ENCODE measurements at regions not wholly inside any gene's neighbourhood (a gene's known extent, or its start where the extent isn't known, plus 50 kb on each side); places are given as distances from the start of the nearest gene placed in this dataset.
"Not testable (repeated sequence)": the region's sequence is repeated elsewhere in the genome, so short reads cannot be mapped to it uniquely, and the experiment has no call there.

GRCh38 chr9:115882911-115883310 lies 270.7 kb upstream of the PAPPA start:
- H3K4me3 ChIP-seq (ENCODE audit: low read depth in 1 of 2, low read length in 2 of 2) = no peak overlapping the region

GRCh38 chr9:115883467-115884329 lies 269.9 kb upstream of the PAPPA start:
- H3K4me1 ChIP-seq (ENCODE audit: control insufficient read depth in 2 of 2, insufficient read depth in 2 of 2, low read length in 1 of 2) = peaks cover 2 to 6% of the 10 kb centered on the region in 2 donors
- 36 to 42% methylated on average over 5 of the region's 5 CpGs for WGBS, 2 donors
- H3K27me3 ChIP-seq (ENCODE audit: control insufficient read depth in 1 of 2, insufficient read depth in 2 of 2, low read length in 2 of 2) = no peaks in the 10 kb centered on the region
- no peak overlapping the region for H3K4me3 ChIP-seq (ENCODE audit: low read depth in 1 of 2, low read length in 2 of 2)
- no peaks in the 10 kb centered on the region for H3K9me3 ChIP-seq (ENCODE audit: control insufficient read depth in 2 of 2, insufficient read depth in 1 of 2, low read depth in 1 of 2, low read length in 1 of 2)
- H3K36me3 ChIP-seq (ENCODE audit: control insufficient read depth in 2 of 2, insufficient read depth in 2 of 2, low read length in 1 of 2) = no peaks in the 10 kb centered on the region
- no peak overlapping the region for H3K27ac ChIP-seq (ENCODE audit: low read depth in 2 of 2, low read length in 1 of 2)

More at GRCh38 chr9:115882911-115883310, 270.7 kb upstream of the PAPPA start:
- Histone ChIP-seq H3K9me3 (ENCODE audit: control insufficient read depth in 2 of 2, insufficient read depth in 1 of 2, low read depth in 1 of 2, low read length in 1 of 2) (no peaks in the 10 kb centered on the region), H3K36me3 (ENCODE audit: control insufficient read depth in 2 of 2, insufficient read depth in 2 of 2, low read length in 1 of 2) (no peaks in the 10 kb centered on the region), H3K27me3 (ENCODE audit: control insufficient read depth in 1 of 2, insufficient read depth in 2 of 2, low read length in 2 of 2) (no peaks in the 10 kb centered on the region), H3K4me1 (ENCODE audit: control insufficient read depth in 2 of 2, insufficient read depth in 2 of 2, low read length in 1 of 2) (peaks cover 2 to 10% of the 10 kb centered on the region in 2 donors), H3K27ac (ENCODE audit: low read depth in 2 of 2, low read length in 1 of 2) (no peak overlapping the region)

GRCh38 chr9:115884846-115885245 lies 268.7 kb upstream of the PAPPA start:
- Histone ChIP-seq H3K4me3 (ENCODE audit: low read depth in 1 of 2, low read length in 2 of 2) (no peak overlapping the region), H3K27me3 (ENCODE audit: control insufficient read depth in 1 of 2, insufficient read depth in 2 of 2, low read length in 2 of 2) (no peaks in the 10 kb centered on the region), H3K4me1 (ENCODE audit: control insufficient read depth in 2 of 2, insufficient read depth in 2 of 2, low read length in 1 of 2) (peaks cover 0 to 2% of the 10 kb centered on the region in 2 donors), H3K9me3 (ENCODE audit: control insufficient read depth in 2 of 2, insufficient read depth in 1 of 2, low read depth in 1 of 2, low read length in 1 of 2) (no peaks in the 10 kb centered on the region), H3K36me3 (ENCODE audit: control insufficient read depth in 2 of 2, insufficient read depth in 2 of 2, low read length in 1 of 2) (no peaks in the 10 kb centered on the region), H3K27ac (ENCODE audit: low read depth in 2 of 2, low read length in 1 of 2) (no peak overlapping the region)
- 52 to 63% methylated on average over 2 of the region's 2 CpGs for WGBS, 2 donors

- Histone ChIP-seq H3K4me1 (ENCODE audit: control insufficient read depth in 2 of 2, insufficient read depth in 2 of 2, low read length in 1 of 2) (no peaks in the 10 kb centered on the region), H3K4me3 (ENCODE audit: low read depth in 1 of 2, low read length in 2 of 2) (no peak overlapping the region), H3K27me3 (ENCODE audit: control insufficient read depth in 1 of 2, insufficient read depth in 2 of 2, low read length in 2 of 2) (no peaks in the 10 kb centered on the region), H3K9me3 (ENCODE audit: control insufficient read depth in 2 of 2, insufficient read depth in 1 of 2, low read depth in 1 of 2, low read length in 1 of 2) (no peaks in the 10 kb centered on the region), H3K27ac (ENCODE audit: low read depth in 2 of 2, low read length in 1 of 2) (no peak overlapping the region), H3K36me3 (ENCODE audit: control insufficient read depth in 2 of 2, insufficient read depth in 2 of 2, low read length in 1 of 2) (no peaks in the 10 kb centered on the region)
- 74 to 77% methylated on average over 5 of the region's 5 CpGs for WGBS, 2 donors
Observed at GRCh38 chr9:115888131-115888530, 265.5 kb upstream of the PAPPA start.

- Histone ChIP-seq H3K4me3 (ENCODE audit: low read depth in 1 of 2, low read length in 2 of 2) (no peak overlapping the region), H3K27me3 (ENCODE audit: control insufficient read depth in 1 of 2, insufficient read depth in 2 of 2, low read length in 2 of 2) (no peaks in the 10 kb centered on the region)
- 27 to 47% methylated on average over 2 of the region's 2 CpGs for WGBS, 2 donors
Observed at GRCh38 chr9:115891929-115892328, 261.7 kb upstream of the PAPPA start.

GRCh38 chr9:115898478-115898877 lies 255.1 kb upstream of the PAPPA start:
- not testable (repeated sequence) for H3K27ac ChIP-seq (ENCODE audit: low read depth in 2 of 2, low read length in 1 of 2); H3K27me3 ChIP-seq (ENCODE audit: control insufficient read depth in 1 of 2, insufficient read depth in 2 of 2, low read length in 2 of 2); H3K4me3 ChIP-seq (ENCODE audit: low read depth in 1 of 2, low read length in 2 of 2); H3K36me3 ChIP-seq (ENCODE audit: control insufficient read depth in 2 of 2, insufficient read depth in 2 of 2, low read length in 1 of 2); H3K9me3 ChIP-seq (ENCODE audit: control insufficient read depth in 2 of 2, insufficient read depth in 1 of 2, low read depth in 1 of 2, low read length in 1 of 2); H3K4me1 ChIP-seq (ENCODE audit: control insufficient read depth in 2 of 2, insufficient read depth in 2 of 2, low read length in 1 of 2)
- WGBS, 2 donors = 35 to 76% methylated on average over 2 of the region's 2 CpGs

More at GRCh38 chr9:115891929-115892328, 261.7 kb upstream of the PAPPA start:
- no peaks in the 10 kb centered on the region for H3K9me3 ChIP-seq (ENCODE audit: control insufficient read depth in 2 of 2, insufficient read depth in 1 of 2, low read depth in 1 of 2, low read length in 1 of 2)
- no peak overlapping the region for H3K27ac ChIP-seq (ENCODE audit: low read depth in 2 of 2, low read length in 1 of 2)
- no peaks in the 10 kb centered on the region for H3K36me3 ChIP-seq (ENCODE audit: control insufficient read depth in 2 of 2, insufficient read depth in 2 of 2, low read length in 1 of 2)
- no peaks in the 10 kb centered on the region for H3K4me1 ChIP-seq (ENCODE audit: control insufficient read depth in 2 of 2, insufficient read depth in 2 of 2, low read length in 1 of 2)

- Histone ChIP-seq H3K4me3 (ENCODE audit: low read depth in 1 of 2, low read length in 2 of 2) (no peak overlapping the region), H3K27me3 (ENCODE audit: control insufficient read depth in 1 of 2, insufficient read depth in 2 of 2, low read length in 2 of 2) (no peaks in the 10 kb centered on the region), H3K4me1 (ENCODE audit: control insufficient read depth in 2 of 2, insufficient read depth in 2 of 2, low read length in 1 of 2) (no peaks in the 10 kb centered on the region), H3K9me3 (ENCODE audit: control insufficient read depth in 2 of 2, insufficient read depth in 1 of 2, low read depth in 1 of 2, low read length in 1 of 2) (no peaks in the 10 kb centered on the region), H3K27ac (ENCODE audit: low read depth in 2 of 2, low read length in 1 of 2) (no peak overlapping the region), H3K36me3 (ENCODE audit: control insufficient read depth in 2 of 2, insufficient read depth in 2 of 2, low read length in 1 of 2) (no peaks in the 10 kb centered on the region)
Observed at GRCh38 chr9:115900698-115901097, 252.9 kb upstream of the PAPPA start.

GRCh38 chr9:115910959-115911358 lies 242.6 kb upstream of the PAPPA start:
- H3K4me3 ChIP-seq (ENCODE audit: low read depth in 1 of 2, low read length in 2 of 2) = no peak overlapping the region
- H3K27me3 ChIP-seq (ENCODE audit: control insufficient read depth in 1 of 2, insufficient read depth in 2 of 2, low read length in 2 of 2) = no peaks in the 10 kb centered on the region
- no peaks in the 10 kb centered on the region for H3K4me1 ChIP-seq (ENCODE audit: control insufficient read depth in 2 of 2, insufficient read depth in 2 of 2, low read length in 1 of 2)
- no peak overlapping the region for H3K27ac ChIP-seq (ENCODE audit: low read depth in 2 of 2, low read length in 1 of 2)
- WGBS, 2 donors = 55 to 90% methylated on average over 2 of the region's 2 CpGs
- no peaks in the 10 kb centered on the region for H3K9me3 ChIP-seq (ENCODE audit: control insufficient read depth in 2 of 2, insufficient read depth in 1 of 2, low read depth in 1 of 2, low read length in 1 of 2)
- no peaks in the 10 kb centered on the region for H3K36me3 ChIP-seq (ENCODE audit: control insufficient read depth in 2 of 2, insufficient read depth in 2 of 2, low read length in 1 of 2)

- no peaks in the 10 kb centered on the region for H3K9me3 ChIP-seq (ENCODE audit: control insufficient read depth in 2 of 2, insufficient read depth in 1 of 2, low read depth in 1 of 2, low read length in 1 of 2)
- no peak overlapping the region for H3K27ac ChIP-seq (ENCODE audit: low read depth in 2 of 2, low read length in 1 of 2)
- 84 to 93% methylated on average over 4 of the region's 4 CpGs for WGBS, 2 donors
- H3K36me3 ChIP-seq (ENCODE audit: control insufficient read depth in 2 of 2, insufficient read depth in 2 of 2, low read length in 1 of 2) = no peaks in the 10 kb centered on the region
- H3K27me3 ChIP-seq (ENCODE audit: control insufficient read depth in 1 of 2, insufficient read depth in 2 of 2, low read length in 2 of 2) = no peaks in the 10 kb centered on the region
- no peaks in the 10 kb centered on the region for H3K4me1 ChIP-seq (ENCODE audit: control insufficient read depth in 2 of 2, insufficient read depth in 2 of 2, low read length in 1 of 2)
- H3K4me3 ChIP-seq (ENCODE audit: low read depth in 1 of 2, low read length in 2 of 2) = no peak overlapping the region
Observed at GRCh38 chr9:115912086-115912485, 241.5 kb upstream of the PAPPA start.

GRCh38 chr9:115913696-115914095 lies 239.9 kb upstream of the PAPPA start:
- H3K4me1 ChIP-seq (ENCODE audit: control insufficient read depth in 2 of 2, insufficient read depth in 2 of 2, low read length in 1 of 2) = no peaks in the 10 kb centered on the region
- WGBS, 2 donors = 62 to 70% methylated on average over 3 of the region's 3 CpGs
- H3K27ac ChIP-seq (ENCODE audit: low read depth in 2 of 2, low read length in 1 of 2) = no peak overlapping the region

More at GRCh38 chr9:115913696-115914095, 239.9 kb upstream of the PAPPA start:
- H3K9me3 ChIP-seq (ENCODE audit: control insufficient read depth in 2 of 2, insufficient read depth in 1 of 2, low read depth in 1 of 2, low read length in 1 of 2) = no peaks in the 10 kb centered on the region
- H3K4me3 ChIP-seq (ENCODE audit: low read depth in 1 of 2, low read length in 2 of 2) = no peak overlapping the region
- no peaks in the 10 kb centered on the region for H3K27me3 ChIP-seq (ENCODE audit: control insufficient read depth in 1 of 2, insufficient read depth in 2 of 2, low read length in 2 of 2)
- no peaks in the 10 kb centered on the region for H3K36me3 ChIP-seq (ENCODE audit: control insufficient read depth in 2 of 2, insufficient read depth in 2 of 2, low read length in 1 of 2)

Measured in esophagus (tissue), 2 donors.